ENCODE measurements at regions not wholly inside any gene's neighbourhood (a gene's known extent, or its start where the extent isn't known, plus 50 kb on each side); places are given as distances from the start of the nearest gene placed in this dataset.

GRCh38 chr6:8195040-8195713 is 92.8 kb upstream of the EEF1E1 start:
- no peaks in the 10 kb centered on the region for H3K4me1 ChIP-seq (ENCODE audit: control insufficient read depth, low read length)
- H3K9me2 ChIP-seq (replicated peaks; ENCODE audit: control insufficient read depth, low read length) = no peaks in the 10 kb centered on the region
- no peaks in the 10 kb centered on the region for H3K27me3 ChIP-seq (ENCODE audit: control insufficient read depth, low read length)
- no peaks in the 10 kb centered on the region for H3K9me3 ChIP-seq (ENCODE audit: control insufficient read depth, insufficient read depth, low read length)
- H3K27ac ChIP-seq (ENCODE audit: low read depth, low read length) = no peak overlapping the region
- H3K36me3 ChIP-seq (ENCODE audit: control insufficient read depth, low read length) = no peaks in the 10 kb centered on the region
- no peaks in the 10 kb centered on the region for H3F3A ChIP-seq (ENCODE audit: control insufficient read depth, insufficient read depth)
- TF ChIP-seq CTCF (IDR thresholded peaks at IDR 0.05; ENCODE audit: low read depth, low read length, poor library complexity, severe bottlenecking) = peak; percentile 29
- no peak for TF ChIP-seq EZH2phosphoT487 (IDR thresholded peaks at IDR 0.05; ENCODE audit: borderline replicate concordance, low read length)
- no peak overlapping the region for H3K4me3 ChIP-seq (ENCODE audit: low read length)
- no peaks in the 10 kb centered on the region for H3K79me2 ChIP-seq (ENCODE audit: control insufficient read depth, low read length)
- no peaks in the 10 kb centered on the region for H4K20me1 ChIP-seq (ENCODE audit: control insufficient read depth, insufficient read depth, low read depth, low read length)
- no peak overlapping the region for H3K4me2 ChIP-seq (ENCODE audit: low read length)

- no peak overlapping the region for H3K27ac ChIP-seq (ENCODE audit: low read depth, low read length)
Measured at GRCh38 chr6:8194490-8194889, 92.1 kb upstream of the EEF1E1 start.

GRCh38 chr6:8193541-8193940 is 91.2 kb upstream of the EEF1E1 start:
- no peaks in the 10 kb centered on the region for H3K9me2 ChIP-seq (replicated peaks; ENCODE audit: control insufficient read depth, low read length)
- H3K4me2 ChIP-seq (ENCODE audit: low read length) = no peak overlapping the region
- TF ChIP-seq CTCF (IDR thresholded peaks at IDR 0.05; ENCODE audit: low read depth, low read length, poor library complexity, severe bottlenecking) (no peak), EZH2phosphoT487 (IDR thresholded peaks at IDR 0.05; ENCODE audit: borderline replicate concordance, low read length) (no peak)
- no peaks in the 10 kb centered on the region for H3K9me3 ChIP-seq (ENCODE audit: control insufficient read depth, insufficient read depth, low read length)
- no peaks in the 10 kb centered on the region for H3K79me2 ChIP-seq (ENCODE audit: control insufficient read depth, low read length)
- no peaks in the 10 kb centered on the region for H4K20me1 ChIP-seq (ENCODE audit: control insufficient read depth, insufficient read depth, low read depth, low read length)
- no peaks in the 10 kb centered on the region for H3K4me1 ChIP-seq (ENCODE audit: control insufficient read depth, low read length)
- H3F3A ChIP-seq (ENCODE audit: control insufficient read depth, insufficient read depth) = no peaks in the 10 kb centered on the region
- no peaks in the 10 kb centered on the region for H3K27me3 ChIP-seq (ENCODE audit: control insufficient read depth, low read length)
- H3K36me3 ChIP-seq (ENCODE audit: control insufficient read depth, low read length) = no peaks in the 10 kb centered on the region
- H3K4me3 ChIP-seq (ENCODE audit: low read length) = no peak overlapping the region
- no peak overlapping the region for H3K27ac ChIP-seq (ENCODE audit: low read depth, low read length)

More at GRCh38 chr6:8194490-8194889, 92.1 kb upstream of the EEF1E1 start:
- H3F3A ChIP-seq (ENCODE audit: control insufficient read depth, insufficient read depth) = no peaks in the 10 kb centered on the region
- no peaks in the 10 kb centered on the region for H3K27me3 ChIP-seq (ENCODE audit: control insufficient read depth, low read length)
- H3K79me2 ChIP-seq (ENCODE audit: control insufficient read depth, low read length) = no peaks in the 10 kb centered on the region
- H3K9me3 ChIP-seq (ENCODE audit: control insufficient read depth, insufficient read depth, low read length) = no peaks in the 10 kb centered on the region
- no peaks in the 10 kb centered on the region for H3K36me3 ChIP-seq (ENCODE audit: control insufficient read depth, low read length)
- no peaks in the 10 kb centered on the region for H4K20me1 ChIP-seq (ENCODE audit: control insufficient read depth, insufficient read depth, low read depth, low read length)
- TF ChIP-seq CTCF (IDR thresholded peaks at IDR 0.05; ENCODE audit: low read depth, low read length, poor library complexity, severe bottlenecking) (no peak), EZH2phosphoT487 (IDR thresholded peaks at IDR 0.05; ENCODE audit: borderline replicate concordance, low read length) (no peak)
- no peak overlapping the region for H3K4me3 ChIP-seq (ENCODE audit: low read length)
- no peaks in the 10 kb centered on the region for H3K4me1 ChIP-seq (ENCODE audit: control insufficient read depth, low read length)
- H3K9me2 ChIP-seq (replicated peaks; ENCODE audit: control insufficient read depth, low read length) = no peaks in the 10 kb centered on the region
- no peak overlapping the region for H3K4me2 ChIP-seq (ENCODE audit: low read length)

Data from DOHH2 (cell line).